Smooth muscle cell (in vitro differentiated cells): ENCODE measurements at regions not wholly inside any gene's neighbourhood (a gene's known extent, or its start where the extent isn't known, plus 50 kb on each side); places are given as distances from the start of the nearest gene placed in this dataset.

Experiments
- DNase-seq: peaks from one replicate; lab custom pipeline; 2025; ENCODE audit not compliant: unreplicated experiment; lab: John Stamatoyannopoulos, UW
- H2AFZ ChIP-seq: fragments of 200-600 bp; sonication (generic); 2 replicates; pipeline ENCODE4 v1.6.0; 2016; ENCODE audit warnings: antibody characterized with exemption, low read depth, mild to moderate bottlenecking
- H3F3A ChIP-seq: fragments of 200-600 bp; sonication (generic); 2 replicates; pipeline ENCODE4 v1.6.0; 2017; ENCODE audit warnings: antibody characterized with exemption, low read depth
- H3K27ac ChIP-seq: fragments of 200-600 bp; sonication (generic); 2 replicates; pipeline ENCODE4 v1.5.1; 2016; ENCODE audit warnings: low read depth, mild to moderate bottlenecking
- H3K27me3 ChIP-seq: fragments of 200-600 bp; sonication (generic); 2 replicates; pipeline ENCODE4 v1.6.1; 2016; ENCODE audit warnings: low read depth, mild to moderate bottlenecking
- H3K36me3 ChIP-seq: fragments of 200-600 bp; sonication (generic); 2 replicates; pipeline ENCODE4 v1.5.1; 2016; ENCODE audit warnings: low read depth
- H3K4me1 ChIP-seq: fragments of 200-600 bp; sonication (generic); 2 replicates; pipeline ENCODE4 v1.5.1; 2016; ENCODE audit warnings: low read depth
- H3K4me2 ChIP-seq: fragments of 200-600 bp; sonication (generic); 2 replicates; pipeline ENCODE4 v1.6.0; 2016; ENCODE audit warnings: mild to moderate bottlenecking
- H3K4me3 ChIP-seq: fragments of 200-600 bp; sonication (generic); 2 replicates; pipeline ENCODE4 v1.5.1; 2016; ENCODE audit warnings: mild to moderate bottlenecking
- H3K79me2 ChIP-seq: fragments of 200-600 bp; sonication (generic); 2 replicates; pipeline ENCODE4 v1.6.0; 2016; ENCODE audit warnings: low read depth, mild to moderate bottlenecking
- H3K9ac ChIP-seq: fragments of 200-600 bp; sonication (generic); 2 replicates; pipeline ENCODE4 v1.6.0; 2016; ENCODE audit warnings: low read depth
- H3K9me3 ChIP-seq: fragments of 200-600 bp; sonication (generic); replicated peaks from 2 replicates; pipeline ENCODE4 v1.5.1; 2016; ENCODE audit warnings: low read depth
- H4K20me1 ChIP-seq: fragments of 200-600 bp; sonication (generic); 2 replicates; pipeline ENCODE4 v1.6.0; 2016; ENCODE audit warnings: low read depth
- WGBS: methylation state at CpG from one replicate; pipeline ENCODE4 v1.1.7; 2016; ENCODE audit warnings: low lambda C conversion rate; 5-methylcytosine and 5-hydroxymethylcytosine counted together
- TF ChIP-seq, protein P1 (sequence below): fragments of 200-600 bp; sonication (generic); IDR thresholded peaks from 2 replicates; pipeline ENCODE4 v1.5.1; 2017; ENCODE audit warnings: borderline replicate concordance, mild to moderate bottlenecking, antibody characterized with exemption; ENCODE audit not compliant: insufficient read depth, poor library complexity, severe bottlenecking

DNA sequence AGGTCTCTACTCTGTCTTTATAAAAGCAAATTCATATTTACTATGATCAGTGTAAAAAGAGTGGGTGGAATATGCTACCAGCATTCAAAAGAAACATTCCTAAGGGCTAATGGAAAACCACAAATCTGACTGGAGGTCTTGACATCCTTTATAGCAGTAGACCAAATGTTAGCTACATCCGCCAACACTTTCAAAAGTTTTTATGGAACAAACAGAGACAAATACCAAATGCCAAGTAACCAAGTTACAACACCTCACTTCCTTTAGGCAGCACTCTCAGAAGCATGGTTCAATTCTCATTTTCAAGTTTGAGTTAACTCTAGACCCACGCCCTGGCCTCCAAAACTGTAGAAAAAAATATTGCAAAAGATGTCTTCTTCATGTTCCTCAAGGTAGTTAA lies 78.3 kb upstream of the SETBP1 start:
- H2AFZ ChIP-seq = no peak overlapping the region
- no peaks in the 10 kb centered on the region for H3K27me3 ChIP-seq
- no peak for DNase-seq
- peaks cover 6% of the 10 kb centered on the region for H3K4me1 ChIP-seq
- TF ChIP-seq, protein P1, sequence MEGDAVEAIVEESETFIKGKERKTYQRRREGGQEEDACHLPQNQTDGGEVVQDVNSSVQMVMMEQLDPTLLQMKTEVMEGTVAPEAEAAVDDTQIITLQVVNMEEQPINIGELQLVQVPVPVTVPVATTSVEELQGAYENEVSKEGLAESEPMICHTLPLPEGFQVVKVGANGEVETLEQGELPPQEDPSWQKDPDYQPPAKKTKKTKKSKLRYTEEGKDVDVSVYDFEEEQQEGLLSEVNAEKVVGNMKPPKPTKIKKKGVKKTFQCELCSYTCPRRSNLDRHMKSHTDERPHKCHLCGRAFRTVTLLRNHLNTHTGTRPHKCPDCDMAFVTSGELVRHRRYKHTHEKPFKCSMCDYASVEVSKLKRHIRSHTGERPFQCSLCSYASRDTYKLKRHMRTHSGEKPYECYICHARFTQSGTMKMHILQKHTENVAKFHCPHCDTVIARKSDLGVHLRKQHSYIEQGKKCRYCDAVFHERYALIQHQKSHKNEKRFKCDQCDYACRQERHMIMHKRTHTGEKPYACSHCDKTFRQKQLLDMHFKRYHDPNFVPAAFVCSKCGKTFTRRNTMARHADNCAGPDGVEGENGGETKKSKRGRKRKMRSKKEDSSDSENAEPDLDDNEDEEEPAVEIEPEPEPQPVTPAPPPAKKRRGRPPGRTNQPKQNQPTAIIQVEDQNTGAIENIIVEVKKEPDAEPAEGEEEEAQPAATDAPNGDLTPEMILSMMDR = no peak
- H3K4me3 ChIP-seq = no peak overlapping the region
- H3K9ac ChIP-seq = no peak overlapping the region
- peak overlapping the region; percentile 93 for H3K27ac ChIP-seq
- H3K9me3 ChIP-seq = no peaks in the 10 kb centered on the region
- peak overlapping the region; percentile 75 for H3K4me2 ChIP-seq
- no peaks in the 10 kb centered on the region for H3K79me2 ChIP-seq
- peaks cover 19% of the 10 kb centered on the region for H3F3A ChIP-seq
- 39% methylated on average over 2 of the region's 2 CpGs for WGBS
- no peaks in the 10 kb centered on the region for H4K20me1 ChIP-seq
- H3K36me3 ChIP-seq = no peaks in the 10 kb centered on the region

DNA sequence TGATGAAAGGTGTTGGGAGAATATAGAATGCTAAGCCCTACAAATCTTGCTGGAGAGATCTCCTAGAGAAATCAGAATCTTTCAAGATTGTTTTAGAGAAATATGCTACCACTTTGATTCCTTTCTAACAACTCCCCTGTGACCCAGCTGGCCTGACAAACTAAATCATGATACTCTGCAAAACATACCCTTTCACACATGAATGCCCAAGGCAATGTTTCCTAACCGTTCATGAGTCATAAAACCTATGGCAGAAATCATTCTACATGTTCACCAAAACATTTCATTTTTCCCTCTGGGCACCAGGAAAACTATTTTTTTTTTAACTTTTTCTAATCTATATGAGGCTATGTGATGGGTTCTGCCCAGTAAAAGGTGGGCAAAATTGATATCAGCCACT lies 77.8 kb upstream of the SETBP1 start:
- Histone ChIP-seq H3K27me3 (no peaks in the 10 kb centered on the region), H3K4me3 (no peak overlapping the region), H3K79me2 (no peaks in the 10 kb centered on the region), H2AFZ (no peak overlapping the region), H3K4me1 (peaks cover 6% of the 10 kb centered on the region), H3K9me3 (no peaks in the 10 kb centered on the region), H3F3A (peaks cover 19% of the 10 kb centered on the region), H3K9ac (no peak overlapping the region), H3K27ac (peak overlapping the region; percentile 93), H4K20me1 (no peaks in the 10 kb centered on the region), H3K36me3 (no peaks in the 10 kb centered on the region), H3K4me2 (peak overlapping the region; percentile 75)
- WGBS = 52% methylated on average over 1 of the region's 1 CpG
- TF ChIP-seq, protein P1 = no peak
- no peak for DNase-seq

DNA sequence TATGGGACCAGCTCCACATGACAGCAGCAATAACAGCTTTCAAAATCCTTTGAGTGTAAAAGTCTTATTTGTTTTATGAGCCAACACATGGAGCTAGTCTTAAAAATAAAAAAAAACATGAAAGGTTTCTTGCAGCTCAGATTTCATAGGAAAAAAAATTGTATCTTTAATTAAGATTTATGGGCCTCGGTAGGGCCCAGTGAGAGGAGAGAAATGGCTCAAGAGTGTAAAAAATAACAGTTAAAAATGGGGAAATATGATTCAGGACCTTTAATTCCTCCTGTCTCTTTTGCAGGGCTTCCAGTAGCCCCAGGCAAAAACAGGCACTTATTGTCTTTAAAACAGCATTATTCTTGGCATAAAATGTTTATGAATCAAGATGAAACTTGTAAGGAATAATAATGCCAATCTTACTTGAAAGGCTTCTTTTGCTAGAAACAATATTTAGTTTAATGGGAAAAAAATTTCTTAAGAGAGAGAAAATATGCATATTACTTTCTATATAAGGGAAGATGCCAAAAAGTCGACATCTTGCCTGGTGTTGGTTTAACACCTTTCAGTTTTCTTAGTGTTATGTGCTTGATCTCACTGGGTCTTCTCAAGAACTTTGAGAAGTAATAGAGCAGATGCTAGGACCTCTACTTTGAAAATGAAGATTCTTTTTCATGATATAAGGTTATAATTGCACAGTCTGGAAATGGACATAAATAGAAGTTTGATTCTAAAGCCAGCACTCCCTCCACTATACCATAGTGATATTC lies 71.3 kb upstream of the SETBP1 start:
- H2AFZ ChIP-seq = no peak overlapping the region
- H3K4me1 ChIP-seq = no peaks in the 10 kb centered on the region
- H3K9ac ChIP-seq = no peak overlapping the region
- no peaks in the 10 kb centered on the region for H3K79me2 ChIP-seq
- H4K20me1 ChIP-seq = no peaks in the 10 kb centered on the region
- no peak for DNase-seq
- 83% methylated on average over 2 of the region's 2 CpGs for WGBS
- no peak overlapping the region for H3K4me2 ChIP-seq
- H3K27ac ChIP-seq = no peak overlapping the region
- TF ChIP-seq, protein P1 = no peak
- H3K36me3 ChIP-seq = no peaks in the 10 kb centered on the region
- no peaks in the 10 kb centered on the region for H3K9me3 ChIP-seq
- no peaks in the 10 kb centered on the region for H3K27me3 ChIP-seq
- H3F3A ChIP-seq = no peaks in the 10 kb centered on the region
- H3K4me3 ChIP-seq = no peak overlapping the region

DNA sequence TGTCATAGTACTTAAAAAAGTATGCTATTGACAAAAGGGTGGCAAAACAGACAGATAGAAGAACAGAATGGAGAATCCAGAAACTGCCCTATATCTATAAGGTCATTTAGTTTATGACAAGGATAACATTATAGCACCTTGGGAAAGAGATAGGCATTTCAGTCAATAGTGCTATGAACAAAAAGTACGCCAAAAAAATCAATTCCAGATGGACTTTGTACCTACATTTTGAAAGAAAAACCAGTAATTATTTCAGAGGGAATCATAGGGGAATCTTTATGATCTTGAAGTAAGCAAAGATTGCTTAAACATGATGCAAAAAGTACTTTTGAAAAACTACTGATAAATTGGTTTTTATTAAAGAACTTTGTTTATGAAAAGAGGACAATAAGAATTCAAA lies 59.9 kb upstream of the SETBP1 start:
- 91% methylated on average over 1 of the region's 1 CpG for WGBS
- Histone ChIP-seq H3K4me3 (no peak overlapping the region), H3K27ac (no peak overlapping the region), H4K20me1 (no peaks in the 10 kb centered on the region), H3K27me3 (no peaks in the 10 kb centered on the region), H3K4me1 (no peaks in the 10 kb centered on the region), H3K79me2 (no peaks in the 10 kb centered on the region), H3K9me3 (peaks cover 4% of the 10 kb centered on the region), H3K36me3 (no peaks in the 10 kb centered on the region), H3K4me2 (no peak overlapping the region), H2AFZ (peak overlapping the region; percentile 30), H3F3A (no peaks in the 10 kb centered on the region), H3K9ac (no peak overlapping the region)
- no peak for DNase-seq
- TF ChIP-seq, protein P1 = no peak
